A549 (cell line): ENCODE measurements at regions not wholly inside any gene's neighbourhood (a gene's known extent, or its start where the extent isn't known, plus 50 kb on each side); places are given as distances from the start of the nearest gene placed in this dataset.

ENCODE experiments used
- ESRRA ChIP-seq: fragments of 150-350 bp; IDR thresholded peaks from 2 replicates; pipeline ENCODE4 v1.6.1; 2014; ENCODE audit warnings: mild to moderate bottlenecking, low read length, borderline replicate concordance
- JUN ChIP-seq, 2 experiments: fragments of >200 bp; sonication (Bioruptor Twin); formaldehyde crosslinking; IDR thresholded peaks; 2 replicates in 1 of 2; 3 replicates in 1 of 2; pipeline ENCODE4 v1.6.1; 2016 to 2017
- MAFK ChIP-seq: fragments of 450-650 bp; IDR thresholded peaks from 2 replicates; pipeline ENCODE4 v1.6.1; 2014; ENCODE audit not compliant: partially characterized antibody
- MAZ ChIP-seq: fragments of 150-350 bp; IDR thresholded peaks from 2 replicates; pipeline ENCODE4 v1.6.1; 2014; ENCODE audit warnings: antibody characterized with exemption, low read depth, low read length, borderline replicate concordance
- MYC ChIP-seq: IDR thresholded peaks from 2 replicates; pipeline ENCODE4 v1.6.1; 2012; ENCODE audit warnings: mild to moderate bottlenecking, inconsistent platforms, low read length, improper control_type of control experiment, borderline replicate concordance
- RAD21 ChIP-seq, 2 experiments: fragments of >200 bp in 1 of 2; sonication (Bioruptor Twin) in 1 of 2; formaldehyde crosslinking in 1 of 2; IDR thresholded peaks in 1 of 2; conservative IDR thresholded peaks in 1 of 2; 2 replicates in 1 of 2; 3 replicates in 1 of 2; pipeline ENCODE4 v1.6.1; 2012 to 2018; ENCODE audit warnings: inconsistent platforms in 1 of 2
- RNF2 ChIP-seq: fragments of 200-600 bp; sonication (generic); IDR thresholded peaks from 2 replicates; pipeline ENCODE4 v1.6.1; 2016; ENCODE audit warnings: low read depth, mild to moderate bottlenecking, antibody characterized with exemption, moderate library complexity, borderline replicate concordance
- ZFP36 ChIP-seq: fragments of 450-650 bp; IDR thresholded peaks from 2 replicates; pipeline ENCODE4 v1.6.1; 2014; ENCODE audit warnings: borderline replicate concordance; ENCODE audit not compliant: partially characterized antibody
- TF ChIP-seq, protein P1 (sequence below): fragments of >200 bp; sonication (Bioruptor Twin); formaldehyde crosslinking; IDR thresholded peaks from 3 replicates; pipeline ENCODE4 v1.5.1; 2016

DNA sequence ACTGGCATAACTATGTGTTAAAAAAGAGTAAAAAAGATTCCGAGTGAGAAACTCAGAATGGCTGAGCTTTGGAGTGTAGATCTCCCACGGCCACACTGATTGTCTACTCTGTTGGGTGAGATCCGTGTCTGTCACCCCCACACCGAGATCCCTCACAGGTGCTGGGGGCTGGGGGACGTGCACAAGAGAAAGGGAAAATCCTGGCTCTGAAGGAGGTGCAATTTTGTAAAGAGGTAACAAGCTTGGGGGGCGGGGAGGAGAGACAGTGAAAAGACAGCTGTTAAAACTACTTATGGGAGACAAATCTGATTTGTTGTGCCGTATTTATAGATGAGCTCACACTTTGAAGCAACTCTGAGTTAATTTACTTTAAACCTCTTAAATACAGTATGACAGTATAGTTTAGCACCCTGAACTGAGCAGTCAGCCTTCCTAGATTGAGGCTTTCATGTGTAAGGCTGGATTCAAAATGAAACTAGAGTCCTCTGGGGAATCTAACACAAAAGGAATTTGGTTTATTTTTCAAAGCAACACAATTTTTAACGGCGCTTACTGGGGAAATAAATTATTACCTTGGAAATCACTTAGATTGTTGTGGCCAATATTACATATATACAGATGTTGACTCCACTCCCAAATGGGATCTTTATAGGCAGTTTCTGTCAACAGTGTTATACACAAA is 167.4 kb upstream of the RGS6 start:
- TF ChIP-seq, protein P1, sequence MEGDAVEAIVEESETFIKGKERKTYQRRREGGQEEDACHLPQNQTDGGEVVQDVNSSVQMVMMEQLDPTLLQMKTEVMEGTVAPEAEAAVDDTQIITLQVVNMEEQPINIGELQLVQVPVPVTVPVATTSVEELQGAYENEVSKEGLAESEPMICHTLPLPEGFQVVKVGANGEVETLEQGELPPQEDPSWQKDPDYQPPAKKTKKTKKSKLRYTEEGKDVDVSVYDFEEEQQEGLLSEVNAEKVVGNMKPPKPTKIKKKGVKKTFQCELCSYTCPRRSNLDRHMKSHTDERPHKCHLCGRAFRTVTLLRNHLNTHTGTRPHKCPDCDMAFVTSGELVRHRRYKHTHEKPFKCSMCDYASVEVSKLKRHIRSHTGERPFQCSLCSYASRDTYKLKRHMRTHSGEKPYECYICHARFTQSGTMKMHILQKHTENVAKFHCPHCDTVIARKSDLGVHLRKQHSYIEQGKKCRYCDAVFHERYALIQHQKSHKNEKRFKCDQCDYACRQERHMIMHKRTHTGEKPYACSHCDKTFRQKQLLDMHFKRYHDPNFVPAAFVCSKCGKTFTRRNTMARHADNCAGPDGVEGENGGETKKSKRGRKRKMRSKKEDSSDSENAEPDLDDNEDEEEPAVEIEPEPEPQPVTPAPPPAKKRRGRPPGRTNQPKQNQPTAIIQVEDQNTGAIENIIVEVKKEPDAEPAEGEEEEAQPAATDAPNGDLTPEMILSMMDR = no peak
- TF ChIP-seq RAD21 (conservative IDR thresholded peaks at IDR 0.05 in 1 of 2, IDR thresholded peaks at IDR 0.05 in 1 of 2) (no peak), ZFP36 (no peak), MAFK (no peak), JUN (IDR thresholded peaks at IDR 0.05) (no peak), RNF2 (no peak), MYC (no peak), ESRRA (no peak), MAZ (no peak)
